ENCODE measurements at regions not wholly inside any gene's neighbourhood (a gene's known extent, or its start where the extent isn't known, plus 50 kb on each side); places are given as distances from the start of the nearest gene placed in this dataset.

DNA sequence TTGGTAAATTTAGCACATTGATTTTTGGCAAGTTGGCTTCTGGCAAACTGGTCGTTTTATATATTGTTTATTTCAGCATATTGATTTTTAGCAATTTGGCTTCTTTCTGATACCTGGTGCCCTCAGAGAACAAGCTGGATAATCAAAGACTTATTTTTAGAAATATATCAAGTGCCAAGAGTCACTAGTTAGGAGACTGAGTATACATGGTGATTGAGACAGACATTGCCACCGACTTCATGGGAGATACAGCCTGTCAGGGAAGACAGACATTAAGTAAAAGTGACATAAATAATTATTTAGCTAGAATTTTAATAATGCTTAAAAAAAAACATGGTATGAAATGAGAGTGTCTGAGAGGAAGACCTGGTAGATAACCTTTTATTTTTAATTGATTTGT, 242.3 kb upstream of the MTNR1B start:
- no peak overlapping the region for H2BK15ac ChIP-seq (ENCODE audit: low read length)
- no peak overlapping the region for H3K56ac ChIP-seq (replicated peaks; ENCODE audit: insufficient read length, low read depth, low read length)
- no peak overlapping the region for H3K14ac ChIP-seq (ENCODE audit: insufficient read length)
- no peak overlapping the region for H2AFZ ChIP-seq (ENCODE audit: low read length)
- H3K18ac ChIP-seq (ENCODE audit: extremely low read depth, low read length), result no peak overlapping the region
- H2BK120ac ChIP-seq (replicated peaks; ENCODE audit: low read depth, low read length), result no peak overlapping the region
- CTCF ChIA-PET (ENCODE audit: partially characterized antibody), result interaction anchor here (0.8 kb wide), 1 partner anchor 8 kb away, joined by 4 read pairs; no protein-coding TSS in a partner anchor
- H4K8ac ChIP-seq (ENCODE audit: extremely low read depth, insufficient read depth, low read length), result no peak overlapping the region
- H2AK5ac ChIP-seq (ENCODE audit: low read depth, low read length), result no peak overlapping the region
- no peak overlapping the region for H3K27ac ChIP-seq (ENCODE audit: low read depth, low read length)
- no peak overlapping the region for H2BK12ac ChIP-seq (ENCODE audit: low read depth, low read length)
- no peak overlapping the region for H3K4ac ChIP-seq (replicated peaks; ENCODE audit: insufficient read length, low read depth, low read length)
- no peak overlapping the region for H3K4me2 ChIP-seq (ENCODE audit: insufficient read depth in 1 of 2, low read depth in 2 of 2, low read length in 2 of 2)
- no peaks in the 10 kb centered on the region for H3K79me2 ChIP-seq (ENCODE audit: control insufficient read depth in 1 of 2, insufficient read depth in 2 of 2, low read length in 2 of 2)
- H3K36me3 ChIP-seq (ENCODE audit: control insufficient read depth in 2 of 4, insufficient read depth in 4 of 4, low read length in 3 of 4), result no peaks in the 10 kb centered on the region
- no peaks in the 10 kb centered on the region for H3K4me1 ChIP-seq (replicated peaks in 1 of 4; ENCODE audit: control insufficient read depth in 3 of 4, insufficient read depth in 4 of 4, low read length in 3 of 4)
- DNase-seq (ENCODE audit: low read depth in 1 of 2, low spot score in 2 of 2) (no peak), FAIRE-seq (no peak)
- H3K27me3 ChIP-seq (replicated peaks in 1 of 4; ENCODE audit: control insufficient read depth in 3 of 4, extremely low read depth in 1 of 4, insufficient read depth in 3 of 4, low read length in 3 of 4), result no peaks in the 10 kb centered on the region
- H4K91ac ChIP-seq (replicated peaks; ENCODE audit: insufficient read length, low read length), result no peak overlapping the region
- POLR2A ChIA-PET (ENCODE audit: partially characterized antibody), result no interaction called here
- 87% methylated on average over 2 of the region's 2 CpGs; no CpG with 5 or more reads in 1 of the 2 experiments for WGBS, 2 experiments (ENCODE audit: extremely low coverage in 1 of 2, insufficient coverage in 1 of 2, insufficient read length in 1 of 2, insufficient replicate concordance in 2 of 2, low coverage in 1 of 2, low lambda C conversion rate in 2 of 2, missing lambda C conversion rate in 1 of 2)
- no peak overlapping the region for H3K4me3 ChIP-seq (ENCODE audit: extremely low read depth in 1 of 4, insufficient read depth in 2 of 4, low read depth in 3 of 4, low read length in 4 of 4)
- no peak overlapping the region for H2BK5ac ChIP-seq (ENCODE audit: low read depth, low read length)
- no peak overlapping the region for H3K23ac ChIP-seq (ENCODE audit: insufficient read length)
- no peaks in the 10 kb centered on the region for H3K23me2 ChIP-seq (ENCODE audit: low read depth, low read length)
- H4K20me1 ChIP-seq (replicated peaks in 1 of 2; ENCODE audit: control insufficient read depth in 1 of 2, insufficient read depth in 2 of 2, low read length in 2 of 2), result no peaks in the 10 kb centered on the region
- no peak overlapping the region for H3K9ac ChIP-seq (replicated peaks in 1 of 4; ENCODE audit: extremely low read depth in 1 of 4, low read depth in 3 of 4, low read length in 3 of 4)
- H3K9me3 ChIP-seq (ENCODE audit: insufficient read depth in 2 of 2, low read depth in 1 of 2, low read length in 1 of 2), result no peaks in the 10 kb centered on the region
- no peak overlapping the region for H4K5ac ChIP-seq (ENCODE audit: insufficient read length, low read depth, low read length)
- H2BK20ac ChIP-seq (ENCODE audit: low read length), result no peak overlapping the region
- H3K79me1 ChIP-seq (ENCODE audit: low read depth, low read length), result no peaks in the 10 kb centered on the region; the same call in 1 of the 2 replicates
- TF ChIP-seq SIX5 (IDR thresholded peaks at IDR 0.05; ENCODE audit: low read depth, low read length), result no peak
